Body of pancreas (tissue), 4 donors: ENCODE measurements at regions not wholly inside any gene's neighbourhood (a gene's known extent, or its start where the extent isn't known, plus 50 kb on each side); places are given as distances from the start of the nearest gene placed in this dataset.

ENCODE experiments used
- ATAC-seq: fragments of 150-250 bp; one replicate; pipeline ENCODE4 v1.9.1; 2016
- DNase-seq, 4 donors: peaks; one replicate each; pipeline ENCODE4 v3.0.0-alpha.2; 2019
- H3K27ac ChIP-seq, 4 donors: fragments of 200-600 bp; sonication (generic); 1 replicate in 3 of 4; 2 replicates in 1 of 4; pipeline versions ENCODE4 v1.5.1 to v1.6.1; 2016 to 2019; ENCODE audit warnings: mild to moderate bottlenecking in 1 of 4, mixed read lengths in 1 of 4, moderate library complexity in 1 of 4
- H3K27me3 ChIP-seq, 2 donors: fragments of 200-600 bp; sonication (generic); one replicate each; pipeline ENCODE4 v1.6.0; 2016; ENCODE audit warnings: mild to moderate bottlenecking in 1 of 2
- H3K36me3 ChIP-seq, 2 donors: fragments of 200-600 bp; sonication (generic); replicated peaks in 1 of 2; 2 replicates each; pipeline ENCODE4 v1.5.1; 2016; ENCODE audit warnings: low read depth in 2 of 2; ENCODE audit not compliant: insufficient read depth in 1 of 2
- H3K4me1 ChIP-seq: fragments of 200-600 bp; sonication (generic); one replicate; pipeline ENCODE4 v1.6.0; 2016
- H3K4me3 ChIP-seq, 2 donors: fragments of 200-600 bp; sonication (generic); 1 replicate in 1 of 2; 2 replicates in 1 of 2; pipeline ENCODE4 v1.5.1; 2016 to 2019
- H3K9me3 ChIP-seq, 3 donors: fragments of 200-600 bp; sonication (generic); 1 replicate in 2 of 3; 2 replicates in 1 of 3; pipeline ENCODE4 v1.5.1; 2016
- POLR2A ChIP-seq, 3 donors: fragments of 450-650 bp; IDR thresholded peaks; one replicate each; pipeline ENCODE4 v1.6.1; 2016; ENCODE audit warnings: antibody characterized with exemption in 3 of 3, mild to moderate bottlenecking in 2 of 3
- WGBS, 2 donors: methylation state at CpG; one replicate each; pipeline ENCODE4 v1.1.5; 2017; 5-methylcytosine and 5-hydroxymethylcytosine counted together
- intact Hi-C: fragments of 100-400 bp; cut with DNase I; formaldehyde crosslinking; loops from one replicate; pipeline ENCODE4 v1.15.1; 2023
- TF ChIP-seq, protein P1 (sequence below), 7 experiments: fragments of 450-650 bp in 4 of 7; fragments of 200-600 bp in 3 of 7; sonication (generic) in 3 of 7; IDR thresholded peaks; one replicate each; pipeline ENCODE4 v1.5.1; 2016 to 2019; ENCODE audit warnings: antibody characterized with exemption in 7 of 7

GRCh38 chr4:64146030-64146429 is 263.2 kb downstream of the TECRL start:
- no peak for DNase-seq
- 53 to 67% methylated on average over 3 of the region's 3 CpGs for WGBS, 2 donors
- no peak overlapping the region for H3K27ac ChIP-seq

GRCh38 chr4:64144994-64145393 is 264.3 kb downstream of the TECRL start:
- intact Hi-C loops, result no loop called here
- Histone ChIP-seq H3K36me3 (no peaks in the 10 kb centered on the region), H3K4me3 (no peak overlapping the region), H3K27ac (no peak overlapping the region), H3K27me3 (no peaks in the 10 kb centered on the region), H3K4me1 (no peaks in the 10 kb centered on the region), H3K9me3 (peaks cover 0 to 5% (median 0%) of the 10 kb centered on the region in 3 donors)
- DNase-seq (peak in 1 of 4 donors; percentile 20), ATAC-seq (no peak)
- WGBS, 2 donors, result 4 to 36% methylated on average over 1 of the region's 1 CpG
- TF ChIP-seq, protein P1, sequence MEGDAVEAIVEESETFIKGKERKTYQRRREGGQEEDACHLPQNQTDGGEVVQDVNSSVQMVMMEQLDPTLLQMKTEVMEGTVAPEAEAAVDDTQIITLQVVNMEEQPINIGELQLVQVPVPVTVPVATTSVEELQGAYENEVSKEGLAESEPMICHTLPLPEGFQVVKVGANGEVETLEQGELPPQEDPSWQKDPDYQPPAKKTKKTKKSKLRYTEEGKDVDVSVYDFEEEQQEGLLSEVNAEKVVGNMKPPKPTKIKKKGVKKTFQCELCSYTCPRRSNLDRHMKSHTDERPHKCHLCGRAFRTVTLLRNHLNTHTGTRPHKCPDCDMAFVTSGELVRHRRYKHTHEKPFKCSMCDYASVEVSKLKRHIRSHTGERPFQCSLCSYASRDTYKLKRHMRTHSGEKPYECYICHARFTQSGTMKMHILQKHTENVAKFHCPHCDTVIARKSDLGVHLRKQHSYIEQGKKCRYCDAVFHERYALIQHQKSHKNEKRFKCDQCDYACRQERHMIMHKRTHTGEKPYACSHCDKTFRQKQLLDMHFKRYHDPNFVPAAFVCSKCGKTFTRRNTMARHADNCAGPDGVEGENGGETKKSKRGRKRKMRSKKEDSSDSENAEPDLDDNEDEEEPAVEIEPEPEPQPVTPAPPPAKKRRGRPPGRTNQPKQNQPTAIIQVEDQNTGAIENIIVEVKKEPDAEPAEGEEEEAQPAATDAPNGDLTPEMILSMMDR (IDR thresholded peaks at IDR 0.05), result no peak
- no peak for TF ChIP-seq POLR2A (IDR thresholded peaks at IDR 0.05)

More at GRCh38 chr4:64146030-64146429, 263.2 kb downstream of the TECRL start:
- peaks cover 0 to 5% (median 0%) of the 10 kb centered on the region in 3 donors for H3K9me3 ChIP-seq
- no peaks in the 10 kb centered on the region for H3K36me3 ChIP-seq
- H3K4me3 ChIP-seq, result no peak overlapping the region
- intact Hi-C loops, result no loop called here
- TF ChIP-seq POLR2A (IDR thresholded peaks at IDR 0.05), result no peak
- TF ChIP-seq, protein P1 (IDR thresholded peaks at IDR 0.05), result no peak
- ATAC-seq, result no peak
- no peaks in the 10 kb centered on the region for H3K4me1 ChIP-seq
- no peaks in the 10 kb centered on the region for H3K27me3 ChIP-seq

DNA sequence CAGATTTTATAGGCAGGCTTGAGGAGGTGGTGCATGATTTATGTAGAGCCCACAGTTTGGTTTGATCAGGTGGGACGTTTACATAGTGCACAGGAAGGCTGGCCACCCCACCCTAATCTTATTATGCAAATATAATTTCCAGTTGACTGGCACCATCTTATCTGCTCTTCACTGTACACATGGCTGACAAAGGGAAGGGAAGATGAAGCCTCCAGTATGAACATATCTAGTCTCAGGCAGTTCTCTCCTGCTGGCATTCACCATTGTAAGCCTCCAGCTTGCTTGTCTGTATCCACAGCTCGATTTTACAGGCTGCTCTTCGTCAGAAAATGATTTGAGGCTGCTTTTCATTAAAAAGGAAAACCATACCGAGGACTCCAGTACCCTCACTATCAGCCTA is 278.3 kb downstream of the TECRL start:
- Histone ChIP-seq H3K27me3 (no peaks in the 10 kb centered on the region), H3K4me1 (no peaks in the 10 kb centered on the region), H3K36me3 (no peaks in the 10 kb centered on the region), H3K9me3 (no peaks in the 10 kb centered on the region), H3K27ac (no peak overlapping the region), H3K4me3 (no peak overlapping the region)
- intact Hi-C loops, result no loop called here
- WGBS, 2 donors, result 21 to 29% methylated on average over 4 of the region's 4 CpGs
- TF ChIP-seq POLR2A (IDR thresholded peaks at IDR 0.05), result no peak
- TF ChIP-seq, protein P1 (IDR thresholded peaks at IDR 0.05), result no peak
- no peak for DNase-seq
- ATAC-seq, result no peak

DNA sequence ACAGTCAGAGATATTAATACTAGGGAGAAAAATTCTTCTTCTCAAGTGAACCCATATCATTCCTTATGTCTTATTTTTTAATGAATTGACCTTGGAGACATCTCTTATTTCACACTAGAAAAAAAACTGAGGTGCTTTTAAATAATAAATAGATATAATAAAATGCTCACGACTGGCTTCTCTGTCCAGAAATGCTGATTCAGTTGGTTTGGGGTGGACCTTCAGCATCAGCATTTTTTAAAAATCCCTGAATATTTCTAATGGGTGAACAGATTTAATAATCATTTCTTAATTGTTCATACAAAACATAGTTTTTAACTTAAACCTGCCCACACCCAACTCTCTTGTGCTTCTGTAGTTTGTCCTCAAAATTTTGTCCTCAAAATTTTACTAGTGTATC is 283.9 kb downstream of the TECRL start:
- no peaks in the 10 kb centered on the region for H3K4me1 ChIP-seq
- WGBS, 2 donors, result 29% methylated on average over 1 of the region's 1 CpG
- DNase-seq (no peak), ATAC-seq (no peak)
- no peaks in the 10 kb centered on the region for H3K36me3 ChIP-seq
- no peaks in the 10 kb centered on the region for H3K27me3 ChIP-seq
- no peak overlapping the region for H3K4me3 ChIP-seq
- no peaks in the 10 kb centered on the region for H3K9me3 ChIP-seq
- intact Hi-C loops, result no loop called here
- no peak overlapping the region for H3K27ac ChIP-seq
- no peak for TF ChIP-seq POLR2A (IDR thresholded peaks at IDR 0.05)
- TF ChIP-seq, protein P1 (IDR thresholded peaks at IDR 0.05), result no peak

GRCh38 chr4:64121803-64122202 is 287.4 kb downstream of the TECRL start:
- Histone ChIP-seq H3K4me1 (no peaks in the 10 kb centered on the region), H3K36me3 (no peaks in the 10 kb centered on the region), H3K9me3 (no peaks in the 10 kb centered on the region), H3K27me3 (no peaks in the 10 kb centered on the region), H3K27ac (no peak overlapping the region), H3K4me3 (no peak overlapping the region)
- ATAC-seq (no peak), DNase-seq (no peak)
- 71 to 90% methylated on average over 4 of the region's 4 CpGs for WGBS, 2 donors
- intact Hi-C loops, result no loop called here
- TF ChIP-seq, protein P1 (IDR thresholded peaks at IDR 0.05), result no peak
- TF ChIP-seq POLR2A (IDR thresholded peaks at IDR 0.05), result no peak
